ENCODE measurements at regions not wholly inside any gene's neighbourhood (a gene's known extent, or its start where the extent isn't known, plus 50 kb on each side); places are given as distances from the start of the nearest gene placed in this dataset.

DNA sequence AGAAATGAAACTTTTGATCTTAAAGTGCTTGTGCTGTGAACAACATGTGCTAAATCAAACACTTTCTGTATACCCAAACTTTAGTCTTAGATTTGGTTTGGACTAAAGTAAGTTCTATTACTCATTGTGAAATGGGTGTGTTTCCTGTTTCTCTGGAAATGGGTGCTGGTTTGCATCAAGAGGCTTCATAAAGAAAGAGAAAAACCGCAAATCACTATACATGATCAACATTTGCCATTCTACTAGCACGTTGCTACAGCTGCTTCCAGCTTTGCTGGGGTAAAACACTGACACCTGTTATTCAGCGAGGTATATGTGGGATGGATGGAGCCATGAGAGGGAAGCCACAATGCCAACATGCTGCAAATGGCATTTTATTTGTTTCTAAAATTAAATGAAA lies 547.0 kb upstream of the ACVR2A start:
- 78 to 86% methylated on average over 3 of the region's 3 CpGs for WGBS, 2 donors
- Histone ChIP-seq H3K27ac (peak overlapping the region in 2 of 4 donors; percentile 9 to 61), H3K4me3 (no peak overlapping the region), H3K36me3 (no peaks in the 10 kb centered on the region), H3K4me1 (peaks cover 0 to 32% (median 21%) of the 10 kb centered on the region in 4 donors), H3K27me3 (no peaks in the 10 kb centered on the region), H3K9me3 (no peaks in the 10 kb centered on the region)
- TF ChIP-seq POLR2A (IDR thresholded peaks at IDR 0.05) (no peak), POLR2AphosphoS5 (IDR thresholded peaks at IDR 0.05) (no peak)
- DNase-seq: no peak
- intact Hi-C loops (cut with DNase I): no loop called here

DNA sequence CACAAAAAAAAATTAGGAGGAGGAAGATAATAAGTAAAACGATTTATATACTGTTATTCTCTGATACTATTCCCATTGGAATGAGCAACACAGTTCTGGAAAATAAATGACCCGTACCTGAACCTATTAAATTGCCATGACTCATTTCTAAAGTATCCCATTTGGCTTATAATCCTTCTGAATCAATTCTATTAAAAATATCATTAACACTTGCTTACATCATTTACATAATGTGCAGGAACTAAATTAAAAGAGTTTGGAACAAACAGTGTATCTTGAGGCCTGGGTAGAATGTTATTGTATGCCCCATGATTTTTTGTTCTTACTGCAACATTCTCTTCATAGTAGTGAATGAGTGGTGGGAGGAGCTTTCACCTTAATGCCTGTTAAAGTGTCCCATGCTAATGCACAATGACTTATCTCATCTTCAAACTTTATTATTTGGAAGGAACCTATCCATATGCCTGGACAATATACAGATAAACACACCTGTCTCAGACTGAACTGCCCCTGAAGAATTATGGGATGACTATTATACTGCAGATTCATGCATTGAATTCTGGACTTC lies 549.9 kb upstream of the ACVR2A start:
- TF ChIP-seq POLR2AphosphoS5 (IDR thresholded peaks at IDR 0.05): no peak
- TF ChIP-seq POLR2A (IDR thresholded peaks at IDR 0.05): no peak
- TF ChIP-seq EP300 (IDR thresholded peaks at IDR 0.05): no peak
- TF ChIP-seq, protein P1, sequence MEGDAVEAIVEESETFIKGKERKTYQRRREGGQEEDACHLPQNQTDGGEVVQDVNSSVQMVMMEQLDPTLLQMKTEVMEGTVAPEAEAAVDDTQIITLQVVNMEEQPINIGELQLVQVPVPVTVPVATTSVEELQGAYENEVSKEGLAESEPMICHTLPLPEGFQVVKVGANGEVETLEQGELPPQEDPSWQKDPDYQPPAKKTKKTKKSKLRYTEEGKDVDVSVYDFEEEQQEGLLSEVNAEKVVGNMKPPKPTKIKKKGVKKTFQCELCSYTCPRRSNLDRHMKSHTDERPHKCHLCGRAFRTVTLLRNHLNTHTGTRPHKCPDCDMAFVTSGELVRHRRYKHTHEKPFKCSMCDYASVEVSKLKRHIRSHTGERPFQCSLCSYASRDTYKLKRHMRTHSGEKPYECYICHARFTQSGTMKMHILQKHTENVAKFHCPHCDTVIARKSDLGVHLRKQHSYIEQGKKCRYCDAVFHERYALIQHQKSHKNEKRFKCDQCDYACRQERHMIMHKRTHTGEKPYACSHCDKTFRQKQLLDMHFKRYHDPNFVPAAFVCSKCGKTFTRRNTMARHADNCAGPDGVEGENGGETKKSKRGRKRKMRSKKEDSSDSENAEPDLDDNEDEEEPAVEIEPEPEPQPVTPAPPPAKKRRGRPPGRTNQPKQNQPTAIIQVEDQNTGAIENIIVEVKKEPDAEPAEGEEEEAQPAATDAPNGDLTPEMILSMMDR (IDR thresholded peaks at IDR 0.05): no peak
- Histone ChIP-seq H3K9me3 (no peaks in the 10 kb centered on the region), H3K4me1 (peaks cover 0 to 29% (median 20%) of the 10 kb centered on the region in 4 donors), H3K4me3 (no peak overlapping the region), H3K27me3 (no peaks in the 10 kb centered on the region), H3K36me3 (no peaks in the 10 kb centered on the region), H3K27ac (no peak overlapping the region)
- 74 to 78% methylated on average over 2 of the region's 2 CpGs for WGBS, 2 donors
- no peak for DNase-seq
- intact Hi-C loops (cut with DNase I): no loop called here

DNA sequence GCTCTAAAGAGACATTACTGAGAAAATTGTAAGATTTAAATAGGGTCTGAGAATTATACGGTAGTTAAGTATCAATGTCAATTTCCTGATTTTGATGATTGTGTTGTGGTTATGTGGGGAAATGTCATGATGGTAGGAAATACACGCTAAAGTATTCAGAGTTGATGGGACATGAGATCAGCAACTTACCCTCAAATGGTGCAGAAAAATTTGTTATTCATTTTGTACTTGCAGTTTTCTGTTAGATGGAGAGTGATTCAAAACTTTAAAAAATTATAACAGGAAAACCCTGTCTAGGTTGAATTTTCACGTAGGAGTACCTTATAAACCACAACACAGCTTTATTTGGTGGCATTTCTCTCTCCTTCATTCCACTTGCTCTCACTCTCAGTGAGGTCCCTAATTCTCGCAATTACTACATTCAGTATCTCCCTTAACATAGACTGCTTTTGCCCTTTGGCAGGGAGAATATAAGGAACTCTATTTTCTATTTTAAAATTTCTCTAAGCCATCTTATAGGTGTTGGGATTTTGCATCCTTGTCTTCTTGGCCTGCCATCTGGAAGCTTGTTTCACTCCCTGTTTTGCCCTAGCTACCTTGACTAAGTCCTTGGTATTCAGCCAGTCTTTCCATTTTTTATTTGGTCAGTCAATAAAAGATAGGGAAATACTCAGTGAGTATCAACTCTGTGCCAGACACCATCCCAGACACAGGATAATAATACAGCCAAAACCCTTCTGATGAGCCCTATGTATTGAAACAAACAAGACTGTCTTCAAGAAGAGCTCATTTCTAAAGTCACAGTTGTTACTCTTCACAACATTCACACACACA lies 550.6 kb upstream of the ACVR2A start:
- no peak overlapping the region for H3K4me3 ChIP-seq

DNA sequence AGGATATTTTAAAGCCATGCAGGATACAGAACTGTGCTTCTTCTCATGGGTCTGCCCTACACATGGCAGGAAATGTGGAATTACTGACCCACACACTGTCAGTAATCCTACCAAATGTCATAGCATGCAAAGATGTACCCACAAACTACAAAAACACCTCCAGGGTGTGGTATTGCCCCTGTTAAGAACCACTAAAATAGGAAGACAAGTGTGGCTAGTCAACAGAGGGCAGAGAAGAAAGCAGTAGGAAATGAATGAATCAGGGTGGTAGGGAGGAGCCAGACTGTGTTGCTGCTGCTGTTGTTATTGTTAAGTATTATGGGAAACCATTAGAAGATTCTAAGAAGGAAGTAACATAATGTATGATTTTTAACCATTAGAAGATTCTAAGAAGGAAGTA lies 556.7 kb upstream of the ACVR2A start:
- intact Hi-C loops (cut with DNase I): no loop called here
- Histone ChIP-seq H3K9me3 (peaks cover 0 to 2% (median 0%) of the 10 kb centered on the region in 4 donors), H3K27ac (no peak overlapping the region), H3K36me3 (no peaks in the 10 kb centered on the region), H3K4me3 (no peak overlapping the region), H3K4me1 (no peaks in the 10 kb centered on the region), H3K27me3 (no peaks in the 10 kb centered on the region)
- TF ChIP-seq, protein P1 (IDR thresholded peaks at IDR 0.05): no peak
- no peak for TF ChIP-seq EP300 (IDR thresholded peaks at IDR 0.05)
- TF ChIP-seq POLR2A (IDR thresholded peaks at IDR 0.05): no peak
- TF ChIP-seq POLR2AphosphoS5 (IDR thresholded peaks at IDR 0.05): no peak
- DNase-seq: no peak

More for the DNA sequence above, 550.6 kb upstream of the ACVR2A start:
- Histone ChIP-seq H3K4me1 (peaks cover 0 to 25% (median 16%) of the 10 kb centered on the region in 4 donors), H3K27me3 (no peaks in the 10 kb centered on the region), H3K27ac (no peak overlapping the region), H3K36me3 (no peaks in the 10 kb centered on the region), H3K9me3 (no peaks in the 10 kb centered on the region)
- intact Hi-C loops (cut with DNase I): no loop called here
- no peak for DNase-seq
- WGBS, 2 donors: 82 to 92% methylated on average over 4 of the region's 4 CpGs
- TF ChIP-seq, protein P1 (IDR thresholded peaks at IDR 0.05): no peak
- TF ChIP-seq POLR2AphosphoS5 (IDR thresholded peaks at IDR 0.05) (no peak), POLR2A (IDR thresholded peaks at IDR 0.05) (no peak), EP300 (IDR thresholded peaks at IDR 0.05) (no peak)

DNA sequence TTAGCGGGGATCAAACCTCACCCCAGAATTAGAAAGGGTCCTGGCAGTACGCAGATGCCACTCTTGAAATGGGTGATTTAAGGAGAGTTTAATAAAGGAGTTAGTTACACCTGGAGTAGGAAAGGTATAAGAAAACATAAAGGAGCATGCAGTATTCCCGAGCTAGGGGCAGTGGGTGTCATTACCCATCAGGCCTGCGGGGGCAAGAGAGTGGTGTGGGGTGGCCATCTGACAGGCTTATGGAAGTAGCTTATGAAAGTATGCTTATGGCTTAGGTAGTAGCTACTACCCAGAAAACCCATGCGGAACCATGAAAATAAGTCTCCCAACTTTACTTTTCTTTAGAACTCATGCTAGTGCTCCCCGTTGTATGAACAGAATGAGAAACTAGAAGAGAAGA lies 568.9 kb upstream of the ACVR2A start:
- H3K4me1 ChIP-seq: peaks cover 0 to 10% (median 2%) of the 10 kb centered on the region in 4 donors
- no peaks in the 10 kb centered on the region for H3K36me3 ChIP-seq
- DNase-seq: no peak
- intact Hi-C loops (cut with DNase I): no loop called here
- no peak overlapping the region for H3K4me3 ChIP-seq
- H3K27me3 ChIP-seq: no peaks in the 10 kb centered on the region
- WGBS, 2 donors: 93 to 95% methylated on average over 6 of the region's 6 CpGs
- TF ChIP-seq POLR2AphosphoS5 (IDR thresholded peaks at IDR 0.05) (no peak), POLR2A (IDR thresholded peaks at IDR 0.05) (no peak), EP300 (IDR thresholded peaks at IDR 0.05) (no peak)
- TF ChIP-seq, protein P1 (IDR thresholded peaks at IDR 0.05): no peak
- H3K9me3 ChIP-seq: no peaks in the 10 kb centered on the region
- no peak overlapping the region for H3K27ac ChIP-seq

Data from sigmoid colon (tissue), 6 donors.